Mucosa of gallbladder (tissue), 1 donor: ENCODE measurements at regions not wholly inside any gene's neighbourhood (a gene's known extent, or its start where the extent isn't known, plus 50 kb on each side); places are given as distances from the start of the nearest gene placed in this dataset.

ENCODE experiments used
- DNase-seq: peaks from one replicate; pipeline ENCODE4 v3.0.0-alpha.2; 2020; ENCODE audit warnings: low spot score
- donor health status: DM: no; HTN: no; CAD: no.

GRCh38 chr1:5750186-5751162 lies 241.8 kb downstream of the NPHP4 start:
- no peak for DNase-seq

GRCh38 chr1:5748286-5749225 lies 243.7 kb downstream of the NPHP4 start:
- no peak for DNase-seq

- DNase-seq, result no peak
Observed at GRCh38 chr1:5747426-5748285, 244.6 kb downstream of the NPHP4 start.

GRCh38 chr1:5746611-5747425 lies 245.4 kb downstream of the NPHP4 start:
- no peak for DNase-seq

- peak; percentile 53 for DNase-seq
Observed at GRCh38 chr1:5745800-5746610, 246.2 kb downstream of the NPHP4 start.

GRCh38 chr1:5744911-5745799 lies 247.1 kb downstream of the NPHP4 start:
- no peak for DNase-seq

GRCh38 chr1:5744341-5744740 lies 247.9 kb downstream of the NPHP4 start:
- DNase-seq, result no peak

GRCh38 chr1:5743435-5744095 lies 248.7 kb downstream of the NPHP4 start:
- no peak for DNase-seq

GRCh38 chr1:5742801-5743200 lies 249.4 kb downstream of the NPHP4 start:
- DNase-seq, result no peak

GRCh38 chr1:5742032-5742431 lies 250.2 kb downstream of the NPHP4 start:
- no peak for DNase-seq

- no peak for DNase-seq
Observed at GRCh38 chr1:5740865-5741860, 251.1 kb downstream of the NPHP4 start.

GRCh38 chr1:5740450-5740849 lies 251.8 kb downstream of the NPHP4 start:
- no peak for DNase-seq

- no peak for DNase-seq
Observed at GRCh38 chr1:5739561-5740078, 252.6 kb downstream of the NPHP4 start.

- DNase-seq, result no peak
Observed at GRCh38 chr1:5738911-5739462, 253.2 kb downstream of the NPHP4 start.

GRCh38 chr1:5737081-5737480 lies 255.1 kb downstream of the NPHP4 start:
- no peak for DNase-seq

- DNase-seq, result no peak
Observed at GRCh38 chr1:5734996-5735395, 257.2 kb downstream of the NPHP4 start.
